ENCODE measurements at regions not wholly inside any gene's neighbourhood (a gene's known extent, or its start where the extent isn't known, plus 50 kb on each side); places are given as distances from the start of the nearest gene placed in this dataset.
A peak's percentile ranks its signal among the peaks of the same experiment; 100 is the strongest.
"Not testable (repeated sequence)": the region's sequence is repeated elsewhere in the genome, so short reads cannot be mapped to it uniquely, and the experiment has no call there.

DNA sequence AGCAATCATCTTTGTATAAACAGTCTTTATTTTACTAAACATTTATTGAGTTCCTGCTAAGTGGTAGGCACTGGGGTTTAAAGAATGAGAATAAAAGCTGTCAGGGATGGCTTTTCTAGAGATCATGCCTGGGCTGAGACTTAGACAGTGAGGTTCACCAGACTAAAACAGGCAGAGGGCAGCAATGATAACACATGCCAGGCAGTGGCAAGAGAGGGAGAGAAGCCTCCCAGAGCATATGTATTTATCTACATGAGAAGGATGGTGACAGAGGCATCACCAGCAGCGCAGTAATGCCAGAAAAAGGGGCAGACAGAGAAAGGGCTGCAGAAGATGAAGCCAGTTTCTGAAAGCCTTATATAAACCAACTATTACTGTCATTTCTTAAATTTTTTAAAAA lies 121.0 kb upstream of the CCDC180 start:
- H3K9me3 Mint-ChIP-seq: no peaks in the 10 kb centered on the region
- no peak overlapping the region for H3K27ac ChIP-seq

DNA sequence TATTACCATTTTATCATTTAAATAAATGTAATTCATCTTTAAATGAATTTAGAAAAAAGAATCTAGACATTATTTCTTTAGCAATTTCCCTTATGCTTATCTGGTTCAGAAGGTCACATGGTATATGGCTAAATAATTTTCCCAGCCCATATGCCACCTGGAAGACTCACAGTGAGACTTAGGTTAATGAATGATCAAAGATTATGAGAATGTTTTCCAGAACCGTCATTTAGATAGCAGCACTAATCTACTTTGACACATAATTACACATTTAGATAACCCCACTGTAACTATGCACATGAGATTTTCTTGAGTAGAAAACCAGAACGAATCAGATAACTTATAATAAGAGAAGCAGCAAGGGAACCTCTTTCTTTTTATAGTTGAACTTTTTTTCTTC lies 124.9 kb upstream of the CCDC180 start:
- not testable (repeated sequence) for H2AFZ ChIP-seq (replicated peaks); H3K27me3 ChIP-seq; H4K20me1 ChIP-seq (ENCODE audit: low read depth); H3K4me2 ChIP-seq; H3K9me3 ChIP-seq (ENCODE audit: low read depth); H3K9me3 Mint-ChIP-seq; H3K36me3 ChIP-seq; DNase-seq (ENCODE audit: low spot score); H3K27me3 Mint-ChIP-seq (ENCODE audit: insufficient read depth, low read depth); H3K36me3 Mint-ChIP-seq; H3K4me3 ChIP-seq; H3K4me1 ChIP-seq; H3F3A ChIP-seq (ENCODE audit: low read depth); H3K27ac ChIP-seq; H3K4me3 Mint-ChIP-seq; H3K4me1 Mint-ChIP-seq; H3K79me2 ChIP-seq (ENCODE audit: low read depth); H3K9ac ChIP-seq; H3K27ac Mint-ChIP-seq

More for the DNA sequence above, 121.0 kb upstream of the CCDC180 start:
- Histone ChIP-seq H3K9me3 (ENCODE audit: low read depth) (no peaks in the 10 kb centered on the region), H2AFZ (replicated peaks) (no peak overlapping the region), H3K36me3 (no peaks in the 10 kb centered on the region), H3K4me2 (no peak overlapping the region), H3K79me2 (ENCODE audit: low read depth) (no peaks in the 10 kb centered on the region), H3K27me3 (no peaks in the 10 kb centered on the region), H3K9ac (no peak overlapping the region), H3K4me1 (no peaks in the 10 kb centered on the region), H3F3A (ENCODE audit: low read depth) (no peaks in the 10 kb centered on the region), H4K20me1 (ENCODE audit: low read depth) (no peaks in the 10 kb centered on the region), H3K4me3 (no peak overlapping the region)
- no peak for DNase-seq (ENCODE audit: low spot score)
- H3K4me1 Mint-ChIP-seq: no peaks in the 10 kb centered on the region
- no peaks in the 10 kb centered on the region for H3K36me3 Mint-ChIP-seq
- TF ChIP-seq, protein P1, sequence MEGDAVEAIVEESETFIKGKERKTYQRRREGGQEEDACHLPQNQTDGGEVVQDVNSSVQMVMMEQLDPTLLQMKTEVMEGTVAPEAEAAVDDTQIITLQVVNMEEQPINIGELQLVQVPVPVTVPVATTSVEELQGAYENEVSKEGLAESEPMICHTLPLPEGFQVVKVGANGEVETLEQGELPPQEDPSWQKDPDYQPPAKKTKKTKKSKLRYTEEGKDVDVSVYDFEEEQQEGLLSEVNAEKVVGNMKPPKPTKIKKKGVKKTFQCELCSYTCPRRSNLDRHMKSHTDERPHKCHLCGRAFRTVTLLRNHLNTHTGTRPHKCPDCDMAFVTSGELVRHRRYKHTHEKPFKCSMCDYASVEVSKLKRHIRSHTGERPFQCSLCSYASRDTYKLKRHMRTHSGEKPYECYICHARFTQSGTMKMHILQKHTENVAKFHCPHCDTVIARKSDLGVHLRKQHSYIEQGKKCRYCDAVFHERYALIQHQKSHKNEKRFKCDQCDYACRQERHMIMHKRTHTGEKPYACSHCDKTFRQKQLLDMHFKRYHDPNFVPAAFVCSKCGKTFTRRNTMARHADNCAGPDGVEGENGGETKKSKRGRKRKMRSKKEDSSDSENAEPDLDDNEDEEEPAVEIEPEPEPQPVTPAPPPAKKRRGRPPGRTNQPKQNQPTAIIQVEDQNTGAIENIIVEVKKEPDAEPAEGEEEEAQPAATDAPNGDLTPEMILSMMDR (IDR thresholded peaks at IDR 0.05): no peak
- no peak for TF ChIP-seq EZH2 (IDR thresholded peaks at IDR 0.05)
- no peak for TF ChIP-seq EZH2phosphoT487 (IDR thresholded peaks at IDR 0.05)
- no peak overlapping the region for H3K4me3 Mint-ChIP-seq
- H3K27me3 Mint-ChIP-seq (ENCODE audit: insufficient read depth, low read depth): no peaks in the 10 kb centered on the region
- no peak overlapping the region for H3K27ac Mint-ChIP-seq

DNA sequence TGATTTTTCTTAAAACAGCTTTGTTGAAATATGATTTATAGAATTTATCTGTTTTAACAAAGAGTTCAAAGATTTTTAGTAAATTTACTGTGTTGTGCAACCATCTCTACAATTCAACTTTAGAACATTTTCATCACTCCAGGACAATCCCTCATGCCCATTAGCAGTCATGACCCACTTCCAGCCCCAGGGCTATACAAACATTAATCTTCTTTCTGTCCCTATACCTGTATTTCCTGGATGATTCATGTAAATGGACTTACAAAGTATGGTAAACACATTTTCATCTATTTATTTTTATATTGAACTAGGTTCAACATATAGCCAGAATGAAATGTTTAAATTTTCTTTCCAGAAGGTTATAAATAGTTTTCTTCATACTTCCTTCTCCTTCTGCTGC lies 127.8 kb upstream of the CCDC180 start:
- no peak overlapping the region for H3K27ac ChIP-seq
- no peak overlapping the region for H3K4me2 ChIP-seq
- Mint-ChIP-seq H3K27ac (no peak overlapping the region), H3K9me3 (no peaks in the 10 kb centered on the region), H3K36me3 (no peaks in the 10 kb centered on the region), H3K4me1 (no peaks in the 10 kb centered on the region), H3K27me3 (ENCODE audit: insufficient read depth, low read depth) (no peaks in the 10 kb centered on the region), H3K4me3 (no peak overlapping the region)
- H3K4me3 ChIP-seq: no peak overlapping the region
- no peaks in the 10 kb centered on the region for H3K36me3 ChIP-seq
- H3K9ac ChIP-seq: no peak overlapping the region
- H3K4me1 ChIP-seq: no peaks in the 10 kb centered on the region
- TF ChIP-seq, protein P1 (IDR thresholded peaks at IDR 0.05): no peak
- TF ChIP-seq EZH2phosphoT487 (IDR thresholded peaks at IDR 0.05): no peak
- TF ChIP-seq EZH2 (IDR thresholded peaks at IDR 0.05): no peak
- no peaks in the 10 kb centered on the region for H4K20me1 ChIP-seq (ENCODE audit: low read depth)
- DNase-seq (ENCODE audit: low spot score): no peak
- H3F3A ChIP-seq (ENCODE audit: low read depth): no peaks in the 10 kb centered on the region
- H3K27me3 ChIP-seq: no peaks in the 10 kb centered on the region
- H3K79me2 ChIP-seq (ENCODE audit: low read depth): no peaks in the 10 kb centered on the region
- H3K9me3 ChIP-seq (ENCODE audit: low read depth): no peaks in the 10 kb centered on the region
- no peak overlapping the region for H2AFZ ChIP-seq (replicated peaks)

DNA sequence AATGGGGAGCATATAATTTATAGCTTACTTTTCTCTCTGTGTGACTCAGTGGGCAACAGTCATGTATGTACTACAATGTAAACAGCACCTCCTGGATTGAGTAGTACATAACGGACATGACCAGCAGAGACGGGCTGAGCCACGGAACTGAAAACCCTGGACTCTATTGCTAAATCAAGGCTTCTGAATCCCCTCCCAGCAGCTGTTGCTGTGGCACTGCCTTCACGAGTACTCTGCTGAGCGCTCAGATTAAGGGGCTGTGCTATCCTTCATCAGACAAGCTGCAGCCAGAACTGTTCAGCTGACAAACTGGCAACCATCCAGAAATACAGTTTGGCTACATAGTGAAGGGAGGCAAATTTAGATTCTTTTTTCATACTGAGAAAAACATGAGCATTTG lies 131.3 kb upstream of the CCDC180 start:
- TF ChIP-seq EZH2 (IDR thresholded peaks at IDR 0.05): no peak
- no peak for TF ChIP-seq EZH2phosphoT487 (IDR thresholded peaks at IDR 0.05)
- TF ChIP-seq, protein P1 (IDR thresholded peaks at IDR 0.05): no peak
- Histone ChIP-seq H4K20me1 (ENCODE audit: low read depth) (no peaks in the 10 kb centered on the region), H3K27ac (no peak overlapping the region), H3K36me3 (no peaks in the 10 kb centered on the region), H3K4me3 (no peak overlapping the region), H3K4me2 (no peak overlapping the region), H3K4me1 (no peaks in the 10 kb centered on the region), H2AFZ (replicated peaks) (no peak overlapping the region), H3K79me2 (ENCODE audit: low read depth) (no peaks in the 10 kb centered on the region), H3F3A (ENCODE audit: low read depth) (no peaks in the 10 kb centered on the region), H3K27me3 (no peaks in the 10 kb centered on the region), H3K9ac (no peak overlapping the region), H3K9me3 (ENCODE audit: low read depth) (no peaks in the 10 kb centered on the region)
- no peaks in the 10 kb centered on the region for H3K36me3 Mint-ChIP-seq
- no peaks in the 10 kb centered on the region for H3K27me3 Mint-ChIP-seq (ENCODE audit: insufficient read depth, low read depth)
- H3K4me3 Mint-ChIP-seq: no peak overlapping the region
- no peak for DNase-seq (ENCODE audit: low spot score)
- no peaks in the 10 kb centered on the region for H3K4me1 Mint-ChIP-seq
- no peaks in the 10 kb centered on the region for H3K9me3 Mint-ChIP-seq
- H3K27ac Mint-ChIP-seq: no peak overlapping the region

DNA sequence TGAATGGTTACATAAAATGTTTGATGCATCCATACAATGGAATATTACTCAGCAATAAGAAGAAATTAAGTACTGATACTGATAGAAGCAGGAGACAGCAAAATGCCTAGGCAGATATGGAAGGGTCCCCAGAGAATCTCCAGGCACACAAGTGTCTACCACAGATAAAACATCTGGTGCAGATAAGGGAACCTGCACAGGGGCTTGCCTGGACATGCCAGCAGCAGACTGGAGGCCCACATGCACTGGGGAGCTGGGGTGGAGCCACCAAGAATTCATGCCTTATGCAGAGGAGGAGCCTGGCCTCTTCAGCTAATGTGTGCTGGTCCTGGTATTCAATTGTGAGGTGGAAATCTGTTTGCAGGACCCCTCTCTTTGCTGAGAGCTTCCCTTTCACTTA lies 129.2 kb upstream of the CTSV start:
- H3K4me3 Mint-ChIP-seq: not testable (repeated sequence)

DNA sequence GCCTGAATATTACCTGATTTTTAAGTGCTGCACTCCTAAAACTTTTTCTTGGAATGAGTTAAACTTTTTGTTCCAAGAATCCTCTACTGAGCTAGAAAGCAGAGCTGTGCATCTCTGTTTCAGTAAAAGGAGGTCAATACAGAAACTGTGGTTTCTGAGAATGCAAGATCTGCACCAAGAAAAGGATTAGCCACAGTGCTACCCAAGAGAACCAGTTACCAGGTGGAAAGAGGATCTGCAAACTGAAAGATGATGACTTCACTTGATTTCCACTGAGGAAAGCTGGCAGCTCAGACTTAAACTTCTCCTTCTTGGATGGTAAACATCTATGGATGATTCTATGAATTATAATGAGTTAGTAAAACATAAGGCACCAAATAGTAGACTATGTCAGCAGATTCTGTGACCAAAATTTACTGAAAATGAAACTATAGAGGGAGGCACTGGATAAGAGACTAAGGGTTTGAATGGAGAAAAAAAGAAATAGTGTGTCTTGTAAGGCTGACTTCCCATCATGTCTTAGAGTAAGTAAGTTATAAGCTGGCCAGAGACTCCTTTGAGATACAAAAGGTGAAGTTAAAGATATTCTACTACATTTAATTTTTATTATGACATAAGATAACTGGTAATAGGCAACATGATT lies 127.7 kb upstream of the CTSV start:
- H3K27ac ChIP-seq; H3K4me1 Mint-ChIP-seq; H3K4me2 ChIP-seq; H3K79me2 ChIP-seq (ENCODE audit: low read depth); H3K9ac ChIP-seq; H4K20me1 ChIP-seq (ENCODE audit: low read depth); H3K27me3 ChIP-seq; H3K9me3 ChIP-seq (ENCODE audit: low read depth); H2AFZ ChIP-seq (replicated peaks); H3K4me1 ChIP-seq; H3K9me3 Mint-ChIP-seq; H3K27ac Mint-ChIP-seq; DNase-seq (ENCODE audit: low spot score); H3K4me3 Mint-ChIP-seq; H3K36me3 ChIP-seq; H3F3A ChIP-seq (ENCODE audit: low read depth); H3K27me3 Mint-ChIP-seq (ENCODE audit: insufficient read depth, low read depth); H3K4me3 ChIP-seq; H3K36me3 Mint-ChIP-seq: not testable (repeated sequence)

More for the DNA sequence above, 129.2 kb upstream of the CTSV start:
- not testable (repeated sequence) for DNase-seq (ENCODE audit: low spot score); H3K36me3 ChIP-seq; H3K79me2 ChIP-seq (ENCODE audit: low read depth); H3K9me3 Mint-ChIP-seq; H3K4me1 Mint-ChIP-seq; H3K4me1 ChIP-seq; H3K36me3 Mint-ChIP-seq; H3K27me3 ChIP-seq; H3K4me2 ChIP-seq; H4K20me1 ChIP-seq (ENCODE audit: low read depth); H3K4me3 ChIP-seq; H3K27ac ChIP-seq; H3K9me3 ChIP-seq (ENCODE audit: low read depth); H3F3A ChIP-seq (ENCODE audit: low read depth); H3K27ac Mint-ChIP-seq; H3K27me3 Mint-ChIP-seq (ENCODE audit: insufficient read depth, low read depth); H3K9ac ChIP-seq
- peak overlapping the region; percentile 70 for H2AFZ ChIP-seq (replicated peaks)

Measured in neural progenitor cell (in vitro differentiated cells).